ENCODE measurements at regions not wholly inside any gene's neighbourhood (a gene's known extent, or its start where the extent isn't known, plus 50 kb on each side); places are given as distances from the start of the nearest gene placed in this dataset.

DNA sequence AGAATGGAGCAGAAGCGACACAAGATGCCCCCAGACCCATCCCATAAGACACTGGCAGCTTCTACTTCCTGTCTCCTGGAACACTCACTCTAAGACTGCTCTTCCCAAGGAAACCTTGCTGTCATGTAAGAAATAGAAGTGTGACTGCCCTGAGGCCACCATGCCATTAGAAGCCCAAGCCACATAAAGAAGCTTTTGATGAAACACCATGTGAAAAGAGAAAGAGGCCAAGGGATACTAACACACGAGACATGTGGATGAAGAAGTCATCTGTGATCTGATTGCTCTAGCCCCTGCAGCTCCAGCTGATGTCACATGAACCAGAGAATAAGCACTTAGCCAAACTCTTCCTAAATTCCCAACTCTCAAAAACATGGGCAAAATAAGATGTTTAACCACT, 117.9 kb upstream of the PCSK2 start:
- no CpG with 5 or more reads among the region's 2 CpGs for WGBS (ENCODE audit: extremely low coverage, insufficient read length, low lambda C conversion rate)

More for the DNA sequence above, 117.9 kb upstream of the PCSK2 start:
- H3K27ac ChIP-seq (ENCODE audit: insufficient read length, low read depth, low read length), result no peak overlapping the region
- H2BK20ac ChIP-seq (ENCODE audit: low read depth, low read length, poor library complexity, severe bottlenecking), result no peak overlapping the region
- no peak overlapping the region for H3K23ac ChIP-seq (ENCODE audit: insufficient read length, low read depth, low read length)
- no peak overlapping the region for H3K18ac ChIP-seq (ENCODE audit: insufficient read length, low read depth, low read length)
- H3K4ac ChIP-seq (ENCODE audit: low read depth, low read length), result no peak overlapping the region
- H2BK5ac ChIP-seq (ENCODE audit: insufficient read length, low read length), result no peak overlapping the region
- H3K9me3 ChIP-seq (ENCODE audit: control insufficient read depth, low read depth, low read length), result no peaks in the 10 kb centered on the region
- no peak overlapping the region; a peak in 1 of 7 replicates for H3K27ac Mint-ChIP-seq
- H2AFZ ChIP-seq (ENCODE audit: low read length), result no peak overlapping the region
- H4K8ac ChIP-seq (replicated peaks; ENCODE audit: insufficient read length, low read depth, low read length), result no peak overlapping the region
- no peak overlapping the region for H3K4me3 Mint-ChIP-seq
- no peak overlapping the region for H2BK15ac ChIP-seq (ENCODE audit: low read depth, low read length)
- H3K4me1 Mint-ChIP-seq, result 0 out of 4 replicates have a peak, but pooled peaks cover 0 to 6% of the 10 kb centered on the region in 2 experiments
- no peak overlapping the region for H2BK120ac ChIP-seq (ENCODE audit: low read depth, low read length, poor library complexity, severe bottlenecking)
- no peak overlapping the region for H3K4me2 ChIP-seq (ENCODE audit: insufficient read depth, insufficient read length, low read length)
- no peaks in the 10 kb centered on the region for H4K20me1 ChIP-seq (ENCODE audit: control insufficient read depth, insufficient read depth, insufficient read length)
- H2AK5ac ChIP-seq (ENCODE audit: insufficient read length, low read length), result no peak overlapping the region
- no peak overlapping the region for H2BK12ac ChIP-seq (ENCODE audit: insufficient read length, low read depth, low read length)
- no peaks in the 10 kb centered on the region; a peak in 1 of 5 replicates for H3K9me3 Mint-ChIP-seq
- no peak overlapping the region for H4K5ac ChIP-seq (ENCODE audit: insufficient read length, low read depth, low read length)
- H3K27me3 ChIP-seq (ENCODE audit: insufficient read depth, low read length), result no peaks in the 10 kb centered on the region
- DNase-seq, result no peak
- H3K79me2 ChIP-seq (ENCODE audit: insufficient read depth, low read length), result no peaks in the 10 kb centered on the region
- H3K79me1 ChIP-seq (ENCODE audit: insufficient read depth, low read depth, low read length, poor library complexity, severe bottlenecking), result no peaks in the 10 kb centered on the region
- no peak overlapping the region for H3K9ac ChIP-seq (ENCODE audit: extremely low read depth, insufficient read length, low read length)
- no peaks in the 10 kb centered on the region; a peak in 1 of 7 replicates for H3K36me3 Mint-ChIP-seq (ENCODE audit: insufficient read depth in 1 of 3, low read depth in 3 of 3)
- H3K23me2 ChIP-seq (ENCODE audit: insufficient read length, low read depth, low read length, poor library complexity, severe bottlenecking), result no peaks in the 10 kb centered on the region
- H3T11ph ChIP-seq (ENCODE audit: low read length), result no peak overlapping the region
- H4K91ac ChIP-seq (ENCODE audit: insufficient read length, low read depth, low read length), result no peak overlapping the region
- H3K14ac ChIP-seq (ENCODE audit: insufficient read depth, low read length), result no peak overlapping the region
- no peak overlapping the region for H3K56ac ChIP-seq (ENCODE audit: insufficient read length, low read depth, low read length)
- no peaks in the 10 kb centered on the region for H3K4me1 ChIP-seq (ENCODE audit: insufficient read depth, low read length)
- H3K27me3 Mint-ChIP-seq (ENCODE audit: low read depth), result no peaks in the 10 kb centered on the region
- TF ChIP-seq, protein P1, sequence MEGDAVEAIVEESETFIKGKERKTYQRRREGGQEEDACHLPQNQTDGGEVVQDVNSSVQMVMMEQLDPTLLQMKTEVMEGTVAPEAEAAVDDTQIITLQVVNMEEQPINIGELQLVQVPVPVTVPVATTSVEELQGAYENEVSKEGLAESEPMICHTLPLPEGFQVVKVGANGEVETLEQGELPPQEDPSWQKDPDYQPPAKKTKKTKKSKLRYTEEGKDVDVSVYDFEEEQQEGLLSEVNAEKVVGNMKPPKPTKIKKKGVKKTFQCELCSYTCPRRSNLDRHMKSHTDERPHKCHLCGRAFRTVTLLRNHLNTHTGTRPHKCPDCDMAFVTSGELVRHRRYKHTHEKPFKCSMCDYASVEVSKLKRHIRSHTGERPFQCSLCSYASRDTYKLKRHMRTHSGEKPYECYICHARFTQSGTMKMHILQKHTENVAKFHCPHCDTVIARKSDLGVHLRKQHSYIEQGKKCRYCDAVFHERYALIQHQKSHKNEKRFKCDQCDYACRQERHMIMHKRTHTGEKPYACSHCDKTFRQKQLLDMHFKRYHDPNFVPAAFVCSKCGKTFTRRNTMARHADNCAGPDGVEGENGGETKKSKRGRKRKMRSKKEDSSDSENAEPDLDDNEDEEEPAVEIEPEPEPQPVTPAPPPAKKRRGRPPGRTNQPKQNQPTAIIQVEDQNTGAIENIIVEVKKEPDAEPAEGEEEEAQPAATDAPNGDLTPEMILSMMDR (conservative IDR thresholded peaks at IDR 0.05), result no peak

Data from H9 (cell line).